K562 (cell line): ENCODE measurements at regions not wholly inside any gene's neighbourhood (a gene's known extent, or its start where the extent isn't known, plus 50 kb on each side); places are given as distances from the start of the nearest gene placed in this dataset.

Experiments
- ATAC-seq: fragments of 200-7000 bp; cut with Tn5 transposase; 3 replicates; pipeline ENCODE4 v1.9.1; 2020; ENCODE audit warnings: moderate library complexity
- BruUV-seq: library from RNA; stranded (reverse); fragments of 400-500 nt; replicated peaks from 2 replicates; lab custom pipeline; 2021; lab: Mats Ljungman, UMichigan
- CTCF ChIA-PET: fragments of 300-600 bp; formaldehyde crosslinking; extraction: SDS; loops from one replicate; lab custom pipeline; 2021; ENCODE audit warnings: low intra/inter-chr PET ratio; lab: Yijun Ruan, JAX
- POLR2A ChIA-PET: fragments of 300-600, 350-650 bp; sonication (Branson Sonifier 250); formaldehyde crosslinking; extraction: SDS; loops from one replicate; lab custom pipeline; 2021; ENCODE audit warnings: antibody characterized with exemption, inconsistent platforms; lab: Yijun Ruan, JAX
- DNase-seq, 4 experiments: peaks; one replicate each; pipeline versions ENCODE4 v3.0.0 to v3.0.0-alpha.2; 2011 to 2018; ENCODE audit warnings: low spot score in 3 of 4, mixed read lengths in 3 of 4; ENCODE audit errors: extremely low read depth in 1 of 4
- FAIRE-seq: peaks from 2 replicates; lab custom pipeline; 2011; peaks lifted over from hg19 to GRCh38; lab: Jason Lieb, UNC
- H2AFZ ChIP-seq: 2 replicates; pipeline ENCODE4 v1.6.0; 2011; ENCODE audit warnings: low read depth, low read length, control low read depth, inconsistent platforms
- H3K27ac ChIP-seq: fragments of 200-600 bp; 3 replicates; pipeline ENCODE4 v1.8.0; 2011; ENCODE audit warnings: low read depth, mild to moderate bottlenecking, control low read depth, inconsistent platforms, low read length, moderate library complexity, mixed read lengths; ENCODE audit errors: extremely low read depth
- H3K27me3 ChIP-seq, 2 experiments: fragments of 300-600 bp in 1 of 2; 2 replicates in 1 of 2; 3 replicates in 1 of 2; pipeline versions ENCODE4 v1.6.0 to v1.8.0; 2011; ENCODE audit warnings: inconsistent platforms in 2 of 2, low read length in 2 of 2, mild to moderate bottlenecking in 1 of 2, mixed read lengths in 1 of 2, moderate library complexity in 1 of 2; ENCODE audit not compliant: control insufficient read depth in 2 of 2, insufficient read depth in 2 of 2
- H3K36me3 ChIP-seq: fragments of 300-600 bp; 3 replicates; pipeline ENCODE4 v1.8.0; 2011; ENCODE audit warnings: mild to moderate bottlenecking, low read length, inconsistent platforms; ENCODE audit not compliant: control insufficient read depth, insufficient read depth
- H3K4me1 ChIP-seq, 2 experiments: fragments of 200-600 bp in 1 of 2; replicated peaks in 1 of 2; 2 replicates in 1 of 2; 3 replicates in 1 of 2; pipeline versions ENCODE4 v1.5.1 to v1.8.0; 2011; ENCODE audit warnings: inconsistent platforms in 2 of 2, low read length in 2 of 2, mild to moderate bottlenecking in 1 of 2, mixed read lengths in 1 of 2, moderate library complexity in 1 of 2; ENCODE audit not compliant: control insufficient read depth in 2 of 2, insufficient read depth in 2 of 2
- H3K4me2 ChIP-seq: 2 replicates; pipeline ENCODE4 v1.6.1; 2011; ENCODE audit warnings: low read length, control low read depth, inconsistent platforms, mixed read lengths; ENCODE audit not compliant: insufficient read depth
- H3K4me3 ChIP-seq: fragments of 200-600 bp; sonication (generic), shearing (Covaris generic); 2 replicates; pipeline ENCODE4 v1.5.1; 2016; ENCODE audit warnings: control low read depth, inconsistent platforms
- H3K79me2 ChIP-seq: fragments of 200-600 bp; 3 replicates; pipeline ENCODE4 v1.8.0; 2011; ENCODE audit warnings: low read length, inconsistent platforms; ENCODE audit not compliant: control insufficient read depth, insufficient read depth
- H3K9ac ChIP-seq, 2 experiments: 2 replicates each; pipeline versions ENCODE4 v1.6.0 to v1.6.1; 2011; ENCODE audit warnings: low read depth in 2 of 2, low read length in 2 of 2, control low read depth in 1 of 2, inconsistent platforms in 1 of 2, mild to moderate bottlenecking in 1 of 2, mixed read lengths in 1 of 2; ENCODE audit not compliant: insufficient read depth in 1 of 2
- H3K9me1 ChIP-seq: one replicate; pipeline ENCODE4 v1.6.0; 2011; ENCODE audit warnings: inconsistent platforms, mild to moderate bottlenecking, low read length, moderate library complexity; ENCODE audit not compliant: control insufficient read depth, insufficient read depth
- H3K9me3 ChIP-seq: replicated peaks from 2 replicates; pipeline ENCODE4 v1.5.1; 2011; ENCODE audit warnings: low read depth, low read length, inconsistent platforms; ENCODE audit not compliant: control insufficient read depth, insufficient read depth
- H4K20me1 ChIP-seq: replicated peaks from 2 replicates; pipeline ENCODE4 v1.6.1; 2011; ENCODE audit warnings: low read length, inconsistent platforms, mixed read lengths; ENCODE audit not compliant: control insufficient read depth, insufficient read depth
- CHCHD3 ChIP-seq: fragments of 250-450 bp; sonication (Bioruptor Pico); IDR thresholded peaks from 2 replicates; pipeline ENCODE4 v2.1.2; 2022; ENCODE audit warnings: mild to moderate bottlenecking
- FOSL1 ChIP-seq: fragments of 200-800 bp; sonication (Bioruptor generic); conservative IDR thresholded peaks from 2 replicates; pipeline ENCODE4 v1.6.1; 2016; ENCODE audit warnings: missing genetic modification characterization, missing compliant biosample characterization
- HMG20B ChIP-seq: fragments of 250-450 bp; sonication (Bioruptor Pico); IDR thresholded peaks from 2 replicates; pipeline ENCODE4 v1.5.0; 2021; ENCODE audit warnings: mild to moderate bottlenecking
- HNRNPH1 ChIP-seq: fragments of 200-400 bp; formaldehyde crosslinking; optimal IDR thresholded peaks from 2 replicates; pipeline ENCODE3; 2017; ENCODE audit warnings: low read depth, mild to moderate bottlenecking, low read length, moderate library complexity
- NFIX ChIP-seq: fragments of 250-450 bp; sonication (Bioruptor Pico); IDR thresholded peaks from 2 replicates; pipeline ENCODE4 v1.4.0; 2020; ENCODE audit warnings: low read depth, mild to moderate bottlenecking, moderate library complexity
- PHF8 ChIP-seq: fragments of 200-600 bp; sonication (generic); IDR thresholded peaks from 2 replicates; pipeline ENCODE4 v1.6.1; 2012; ENCODE audit warnings: mixed run types, mild to moderate bottlenecking, inconsistent platforms, low read length, moderate library complexity, borderline replicate concordance
- SFPQ ChIP-seq: fragments of 200-400 bp; formaldehyde crosslinking; IDR thresholded peaks from 2 replicates; pipeline ENCODE4 v1.6.1; 2017; ENCODE audit warnings: mild to moderate bottlenecking, low read depth, low read length, moderate library complexity
- SPI1 ChIP-seq: IDR thresholded peaks from 2 replicates; pipeline ENCODE4 v1.6.1; 2011; ENCODE audit warnings: low read depth, low read length, control low read depth, borderline replicate concordance
- ZNF263 ChIP-seq: sonication (generic); formaldehyde crosslinking; IDR thresholded peaks from 2 replicates; pipeline ENCODE4 v1.8.0; 2022; ENCODE audit warnings: mild to moderate bottlenecking, missing genetic modification reagents, borderline replicate concordance
- ZNF551 ChIP-seq: fragments of 250-450 bp; sonication (Bioruptor Pico); IDR thresholded peaks from 2 replicates; pipeline ENCODE4 v1.5.0; 2021; ENCODE audit warnings: mild to moderate bottlenecking, moderate library complexity
- ZNF609 ChIP-seq: sonication (generic); formaldehyde crosslinking; IDR thresholded peaks from 2 replicates; pipeline ENCODE4 v1.8.1; 2023; ENCODE audit warnings: missing genetic modification reagents, mild to moderate bottlenecking, borderline replicate concordance
- WGBS: fragments of 100-300 bp; shearing (Covaris generic); methylation state at CpG from one replicate; pipeline ENCODE4 v1.1.6; 2016; ENCODE audit warnings: low coverage, mixed read lengths; ENCODE audit not compliant: insufficient coverage; ENCODE audit errors: missing lambda C conversion rate; 5-methylcytosine and 5-hydroxymethylcytosine counted together
- in situ Hi-C: fragments of 300-500 bp; cut with MboI; formaldehyde crosslinking; loops from 4 replicates; pipeline ENCODE4 v1.15.0; 2018; ENCODE audit warnings: inconsistent platforms, mixed read lengths
- intact Hi-C: fragments of 100-400 bp; cut with micrococcal nuclease; formaldehyde crosslinking; loops from 2 replicates; pipeline ENCODE4 v1.14.2; 2022

GRCh38 chrX:95950679-95951078 is 734.0 kb upstream of the DIAPH2 start (continued):
- TF ChIP-seq ZNF609 (CRISPR knock-in tag) (no peak), PHF8 (no peak), FOSL1 (no peak), SPI1 (no peak), CHCHD3 (CRISPR knock-in tag) (no peak), NFIX (CRISPR knock-in tag) (no peak)

- Histone ChIP-seq H3K4me1 (no peaks in the 10 kb centered on the region), H3K36me3 (no peaks in the 10 kb centered on the region), H3K9ac (no peak overlapping the region), H3K9me1 (no peaks in the 10 kb centered on the region), H3K27me3 (no peaks in the 10 kb centered on the region), H3K4me3 (no peak overlapping the region), H3K79me2 (no peaks in the 10 kb centered on the region), H3K4me2 (no peak overlapping the region), H3K9me3 (no peaks in the 10 kb centered on the region), H2AFZ (no peak overlapping the region), H3K27ac (no peak overlapping the region), H4K20me1 (no peaks in the 10 kb centered on the region)
- in situ Hi-C loops, result no loop called here
- FAIRE-seq (no peak), DNase-seq (no peak), ATAC-seq (no peak)
- intact Hi-C loops, result no loop called here
- TF ChIP-seq SFPQ (no peak), ZNF551 (no peak), HNRNPH1 (no peak), ZNF263 (CRISPR knock-in tag) (no peak), HMG20B (CRISPR knock-in tag) (no peak)
- 0% methylated on average over 2 of the region's 2 CpGs for WGBS
- POLR2A ChIA-PET, result no interaction called here
- no TSS peak for BruUV-seq
- CTCF ChIA-PET, result no interaction called here
Measured at GRCh38 chrX:95953564-95953963, 731.1 kb upstream of the DIAPH2 start.
